Liver (tissue), 3 donors: ENCODE measurements at regions not wholly inside any gene's neighbourhood (a gene's known extent, or its start where the extent isn't known, plus 50 kb on each side); places are given as distances from the start of the nearest gene placed in this dataset.

ENCODE experiments used
- HNF4G ChIP-seq: IDR thresholded peaks from 2 replicates; pipeline ENCODE4 v1.6.1; 2016; ENCODE audit warnings: antibody characterized with exemption
- JUND ChIP-seq, 2 donors: IDR thresholded peaks; 2 replicates each; pipeline ENCODE4 v1.6.1; 2016; ENCODE audit warnings: antibody characterized with exemption in 2 of 2
- TAF1 ChIP-seq: conservative IDR thresholded peaks from 2 replicates; pipeline ENCODE4 v1.6.1; 2016; ENCODE audit warnings: antibody characterized with exemption, mild to moderate bottlenecking
- TF ChIP-seq, protein P1 (sequence below): fragments of 150-350 bp; IDR thresholded peaks from 2 replicates; pipeline ENCODE4 v1.5.1; 2017; ENCODE audit warnings: improper control_type of control experiment, low read depth, low read length; ENCODE audit not compliant: missing input control
- donor health status: healthy.
- donor health status: healthy.

DNA sequence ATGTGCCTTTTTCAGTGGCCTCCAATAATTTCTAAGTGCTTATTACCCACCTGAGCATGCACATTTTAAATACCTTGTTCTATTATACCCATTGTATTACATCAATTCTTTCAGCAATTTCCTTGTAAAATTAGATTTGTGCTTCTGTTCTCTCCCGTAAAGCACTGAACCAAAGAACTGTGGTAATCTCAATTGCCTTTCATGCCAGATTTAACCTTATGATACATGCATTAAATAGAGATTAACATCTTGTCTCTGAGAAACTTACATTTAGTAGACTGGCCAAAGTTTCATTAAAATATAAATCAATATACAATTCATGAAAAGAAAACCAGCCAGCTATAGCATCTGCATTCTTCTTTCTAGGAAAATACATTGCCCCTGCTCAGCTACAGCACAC is 137.2 kb downstream of the EFNB2 start:
- TF ChIP-seq, protein P1, sequence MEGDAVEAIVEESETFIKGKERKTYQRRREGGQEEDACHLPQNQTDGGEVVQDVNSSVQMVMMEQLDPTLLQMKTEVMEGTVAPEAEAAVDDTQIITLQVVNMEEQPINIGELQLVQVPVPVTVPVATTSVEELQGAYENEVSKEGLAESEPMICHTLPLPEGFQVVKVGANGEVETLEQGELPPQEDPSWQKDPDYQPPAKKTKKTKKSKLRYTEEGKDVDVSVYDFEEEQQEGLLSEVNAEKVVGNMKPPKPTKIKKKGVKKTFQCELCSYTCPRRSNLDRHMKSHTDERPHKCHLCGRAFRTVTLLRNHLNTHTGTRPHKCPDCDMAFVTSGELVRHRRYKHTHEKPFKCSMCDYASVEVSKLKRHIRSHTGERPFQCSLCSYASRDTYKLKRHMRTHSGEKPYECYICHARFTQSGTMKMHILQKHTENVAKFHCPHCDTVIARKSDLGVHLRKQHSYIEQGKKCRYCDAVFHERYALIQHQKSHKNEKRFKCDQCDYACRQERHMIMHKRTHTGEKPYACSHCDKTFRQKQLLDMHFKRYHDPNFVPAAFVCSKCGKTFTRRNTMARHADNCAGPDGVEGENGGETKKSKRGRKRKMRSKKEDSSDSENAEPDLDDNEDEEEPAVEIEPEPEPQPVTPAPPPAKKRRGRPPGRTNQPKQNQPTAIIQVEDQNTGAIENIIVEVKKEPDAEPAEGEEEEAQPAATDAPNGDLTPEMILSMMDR: no peak
- TF ChIP-seq TAF1: no peak
- TF ChIP-seq JUND (IDR thresholded peaks at IDR 0.05): no peak
- TF ChIP-seq HNF4G: no peak
